HG03103 (cell line): ENCODE measurements at regions not wholly inside any gene's neighbourhood (a gene's known extent, or its start where the extent isn't known, plus 50 kb on each side); places are given as distances from the start of the nearest gene placed in this dataset.

Experiments
- ATAC-seq: cut with Tn5 transposase; IDR thresholded peaks from one replicate; pipeline ENCODE4 v1.9.1; 2021; ENCODE audit warnings: low read depth; ENCODE audit not compliant: unreplicated experiment

- ATAC-seq, result no peak
These were observed 51.3 kb upstream of the LRRN2 start for GRCh38 chr1:204736836-204737235.

- no peak for ATAC-seq
These were observed 53.0 kb upstream of the LRRN2 start for GRCh38 chr1:204738506-204738905.

- no peak for ATAC-seq
These were observed 54.8 kb upstream of the LRRN2 start for GRCh38 chr1:204740354-204740753.

- no peak for ATAC-seq
These were observed 55.9 kb upstream of the LRRN2 start for GRCh38 chr1:204741440-204741839.

GRCh38 chr1:204742676-204743251 is 57.2 kb upstream of the LRRN2 start:
- ATAC-seq, result no peak

- ATAC-seq, result no peak
These were observed 58.7 kb upstream of the LRRN2 start for GRCh38 chr1:204744107-204744779.

- ATAC-seq, result no peak
These were observed 61.4 kb upstream of the LRRN2 start for GRCh38 chr1:204746838-204747442.

- no peak for ATAC-seq
These were observed 65.9 kb upstream of the LRRN2 start for GRCh38 chr1:204751480-204751879.

- ATAC-seq, result no peak
These were observed 66.5 kb upstream of the LRRN2 start for GRCh38 chr1:204751883-204752687.

GRCh38 chr1:204752688-204753040 is 67.1 kb upstream of the LRRN2 start:
- no peak for ATAC-seq

GRCh38 chr1:204754821-204755220 is 69.3 kb upstream of the LRRN2 start:
- no peak for ATAC-seq

- no peak for ATAC-seq
These were observed 70.8 kb upstream of the LRRN2 start for GRCh38 chr1:204756349-204756748.

- no peak for ATAC-seq
These were observed 71.3 kb upstream of the LRRN2 start for GRCh38 chr1:204756811-204757210.

GRCh38 chr1:204758601-204759000 is 73.1 kb upstream of the LRRN2 start:
- no peak for ATAC-seq

- ATAC-seq, result no peak
These were observed 74.8 kb upstream of the LRRN2 start for GRCh38 chr1:204760350-204760749.

- ATAC-seq, result no peak
These were observed 75.2 kb upstream of the LRRN2 start for GRCh38 chr1:204760757-204761156.

GRCh38 chr1:204763773-204764427 is 78.4 kb upstream of the LRRN2 start:
- ATAC-seq, result peak; percentile 63

- no peak for ATAC-seq
These were observed 84.5 kb upstream of the LRRN2 start for GRCh38 chr1:204769997-204770396.

- no peak for ATAC-seq
These were observed 85.8 kb upstream of the LRRN2 start for GRCh38 chr1:204771358-204771757.

- no peak for ATAC-seq
These were observed 87.7 kb upstream of the LRRN2 start for GRCh38 chr1:204773246-204773645.

GRCh38 chr1:204775546-204775945 is 90.0 kb upstream of the LRRN2 start:
- no peak for ATAC-seq
